HepG2 (cell line): ENCODE measurements at regions not wholly inside any gene's neighbourhood (a gene's known extent, or its start where the extent isn't known, plus 50 kb on each side); places are given as distances from the start of the nearest gene placed in this dataset.

Source experiments
- ATAC-seq: fragments of 200-7000 bp; cut with Tn5 transposase; 3 replicates; pipeline ENCODE4 v1.9.1; 2020; ENCODE audit warnings: mild to moderate bottlenecking, moderate library complexity
- BruUV-seq: library from RNA; stranded (reverse); fragments of 400-500 nt; replicated peaks from 2 replicates; lab custom pipeline; 2021; lab: Mats Ljungman, UMichigan
- CTCF ChIA-PET: fragments of 300-600 bp; formaldehyde crosslinking; extraction: SDS; loops from one replicate; lab custom pipeline; 2021; ENCODE audit warnings: low total read pairs, inconsistent platforms, low intra/inter-chr PET ratio; lab: Yijun Ruan, JAX
- POLR2A ChIA-PET: fragments of 350-600 bp; sonication (Branson Sonifier 250); formaldehyde crosslinking; loops from one replicate; lab custom pipeline; 2020; ENCODE audit warnings: antibody characterized with exemption, inconsistent platforms; lab: Yijun Ruan, JAX
- DNase-seq: peaks from one replicate; pipeline ENCODE4 v3.0.0-alpha.2; 2015; ENCODE audit warnings: low spot score
- FAIRE-seq: peaks from 3 replicates; lab custom pipeline; 2011; peaks lifted over from hg19 to GRCh38; lab: Jason Lieb, UNC
- H2AFZ ChIP-seq: one replicate; pipeline ENCODE4 v1.6.1; 2011; ENCODE audit warnings: low read length, inconsistent platforms
- H3K27ac ChIP-seq: fragments of 300-600 bp; 3 replicates; pipeline ENCODE4 v1.8.0; 2011; ENCODE audit warnings: mixed run types, mild to moderate bottlenecking, mixed read lengths, low read length, inconsistent platforms; ENCODE audit not compliant: insufficient read depth; ENCODE audit errors: extremely low read length
- H3K27me3 ChIP-seq, 2 experiments: fragments of 200-600 bp in 1 of 2; 2 replicates in 1 of 2; 3 replicates in 1 of 2; pipeline versions ENCODE4 v1.6.0 to v1.8.0; 2011; ENCODE audit warnings: low read length in 2 of 2, mild to moderate bottlenecking in 2 of 2, moderate library complexity in 2 of 2, inconsistent platforms in 1 of 2; ENCODE audit not compliant: insufficient read depth in 2 of 2, control insufficient read depth in 1 of 2
- H3K36me3 ChIP-seq, 2 experiments: fragments of 200-600 bp in 1 of 2; replicated peaks in 1 of 2; 2 replicates in 1 of 2; 3 replicates in 1 of 2; pipeline versions ENCODE4 v1.5.1 to v1.8.0; 2011; ENCODE audit warnings: low read length in 2 of 2, inconsistent platforms in 1 of 2; ENCODE audit not compliant: insufficient read depth in 2 of 2, control insufficient read depth in 1 of 2
- H3K4me1 ChIP-seq: 2 replicates; pipeline ENCODE4 v1.5.1; 2012; ENCODE audit warnings: low read length, inconsistent platforms; ENCODE audit not compliant: insufficient read depth
- H3K4me2 ChIP-seq: 2 replicates; pipeline ENCODE4 v1.6.0; 2011; ENCODE audit warnings: low read depth, low read length, inconsistent platforms
- H3K4me3 ChIP-seq, 3 experiments: fragments of 200-600 bp in 1 of 3; sonication (generic), shearing (Covaris generic) in 1 of 3; replicated peaks in 1 of 3; 2 replicates each; pipeline ENCODE4 v1.5.1; 2011 to 2016; ENCODE audit warnings: low read length in 3 of 3, inconsistent platforms in 2 of 3, low read depth in 2 of 3, mild to moderate bottlenecking in 2 of 3, control low read depth in 1 of 3, mixed read lengths in 1 of 3; ENCODE audit not compliant: insufficient read depth in 1 of 3
- H3K79me2 ChIP-seq: one replicate; pipeline ENCODE4 v1.6.1; 2011; ENCODE audit warnings: low read length, inconsistent platforms; ENCODE audit not compliant: insufficient read depth
- H3K9ac ChIP-seq: 2 replicates; pipeline ENCODE4 v1.6.0; 2011; ENCODE audit warnings: mild to moderate bottlenecking, low read depth, low read length, inconsistent platforms; ENCODE audit not compliant: insufficient read depth
- H3K9me3 ChIP-seq: 2 replicates; pipeline ENCODE4 v1.5.1; 2012; ENCODE audit warnings: mild to moderate bottlenecking, low read length
- H4K20me1 ChIP-seq: 2 replicates; pipeline ENCODE4 v1.6.0; 2011; ENCODE audit warnings: inconsistent platforms, mild to moderate bottlenecking, low read length, moderate library complexity; ENCODE audit not compliant: insufficient read depth
- EZH2 ChIP-seq: conservative IDR thresholded peaks from 2 replicates; pipeline ENCODE4 v1.6.1; 2012; ENCODE audit warnings: mild to moderate bottlenecking, low read depth, low read length, moderate library complexity
- ISX ChIP-seq: sonication (generic); formaldehyde crosslinking; conservative IDR thresholded peaks from 2 replicates; pipeline ENCODE4 v1.5.0; 2020; ENCODE audit warnings: missing genetic modification reagents
- MED13 ChIP-seq: sonication (generic); formaldehyde crosslinking; IDR thresholded peaks from 2 replicates; pipeline ENCODE4 v1.5.0; 2020; ENCODE audit warnings: missing genetic modification reagents
- MIER3 ChIP-seq: IDR thresholded peaks from 2 replicates; pipeline ENCODE4 v1.6.1; 2016; ENCODE audit warnings: missing compliant biosample characterization, borderline replicate concordance
- SMC3 ChIP-seq: IDR thresholded peaks from 2 replicates; pipeline ENCODE4 v1.6.1; 2011; ENCODE audit warnings: low read length, improper control_type of control experiment
- YEATS2 ChIP-seq: sonication (generic); formaldehyde crosslinking; IDR thresholded peaks from 2 replicates; pipeline ENCODE4 v1.4.0; 2020; ENCODE audit warnings: missing genetic modification reagents, borderline replicate concordance
- ZBTB42 ChIP-seq: sonication (generic); formaldehyde crosslinking; IDR thresholded peaks from 2 replicates; pipeline ENCODE4 v1.5.0; 2020; ENCODE audit warnings: mild to moderate bottlenecking, missing genetic modification reagents
- ZFP36L2 ChIP-seq: sonication (generic); formaldehyde crosslinking; IDR thresholded peaks from 2 replicates; pipeline ENCODE4 v1.4.0; 2020; ENCODE audit warnings: missing genetic modification reagents
- ZGPAT ChIP-seq: IDR thresholded peaks from 2 replicates; pipeline ENCODE4 v1.6.1; 2016; ENCODE audit warnings: mild to moderate bottlenecking
- ZHX1 ChIP-seq: sonication (generic); formaldehyde crosslinking; IDR thresholded peaks from 2 replicates; pipeline ENCODE4 v1.8.1; 2022; ENCODE audit warnings: low read depth, mild to moderate bottlenecking, missing genetic modification reagents
- ZNF569 ChIP-seq: sonication (generic); formaldehyde crosslinking; IDR thresholded peaks from 2 replicates; pipeline ENCODE4 v1.5.0; 2020; ENCODE audit warnings: mild to moderate bottlenecking, missing genetic modification reagents, moderate library complexity, borderline replicate concordance
- ZNF639 ChIP-seq: conservative IDR thresholded peaks from 2 replicates; pipeline ENCODE4 v1.6.1; 2018; ENCODE audit warnings: missing genetic modification reagents
- ZNF740 ChIP-seq: sonication (generic); formaldehyde crosslinking; IDR thresholded peaks from 2 replicates; pipeline ENCODE4 v1.4.0; 2020; ENCODE audit warnings: missing genetic modification reagents
- WGBS: methylation state at CpG from one replicate; pipeline ENCODE4 v1.1.6; 2017; ENCODE audit warnings: low lambda C conversion rate; 5-methylcytosine and 5-hydroxymethylcytosine counted together
- in situ Hi-C: cut with HindIII; loops from 2 replicates; pipeline ENCODE4 v1.10.0; 2017; ENCODE audit warnings: low pct_unique_long_range_greater_than_20kb; ENCODE audit not compliant: extremely low pct_ligation_motif_present
- intact Hi-C: fragments of 100-400 bp; cut with micrococcal nuclease; formaldehyde crosslinking; loops from one replicate; pipeline ENCODE4 v1.10.0; 2022; ENCODE audit not compliant: unreplicated experiment

- no peak for TF ChIP-seq ZGPAT (CRISPR knock-in tag)
- TF ChIP-seq MED13 (CRISPR knock-in tag) = no peak
- no peak for TF ChIP-seq ZNF569 (CRISPR knock-in tag)
- no peak for TF ChIP-seq ZNF740 (CRISPR knock-in tag)
- no peak for TF ChIP-seq EZH2
- TF ChIP-seq ISX (CRISPR knock-in tag) = no peak
- TF ChIP-seq ZFP36L2 (CRISPR knock-in tag) = no peak
- TF ChIP-seq ZHX1 = no peak
- TF ChIP-seq YEATS2 (CRISPR knock-in tag) = no peak
- TF ChIP-seq ZBTB42 (CRISPR knock-in tag) = no peak
These were observed 63.6 kb upstream of the ETV3 start (continued) for GRCh38 chr1:157201767-157202166.

- peaks cover 52% of the 10 kb centered on the region for H3K4me1 ChIP-seq
- H3K36me3 ChIP-seq = no peaks in the 10 kb centered on the region
- in situ Hi-C loops (no loop called here), intact Hi-C loops (no loop called here)
- DNase-seq = no peak
- H3K9me3 ChIP-seq = no peaks in the 10 kb centered on the region
- no TSS peak for BruUV-seq
- TF ChIP-seq ZNF639 (CRISPR knock-in tag) (no peak), MIER3 (no peak), SMC3 (peak; percentile 11; the same call in 1 of the 2 replicates)
- TF ChIP-seq, all 625 proteins: peak for 1
- Histone ChIP-seq H3K9ac (no peak overlapping the region), H3K4me2 (no peak overlapping the region), H3K27ac (no peak overlapping the region), H3K27me3 (no peaks in the 10 kb centered on the region; a peak in 1 of 5 replicates), H3K4me3 (no peak overlapping the region), H2AFZ (no peak overlapping the region), H4K20me1 (no peaks in the 10 kb centered on the region), H3K79me2 (no peaks in the 10 kb centered on the region)
- ATAC-seq (no peak), FAIRE-seq (no peak)
- WGBS = 54% methylated on average over 7 of the region's 8 CpGs
- CTCF ChIA-PET = no interaction called here
- POLR2A ChIA-PET = no interaction called here
These were observed 62.3 kb upstream of the ETV3 start for GRCh38 chr1:157200451-157200850.
